IMR-90 (cell line): ENCODE measurements at regions not wholly inside any gene's neighbourhood (a gene's known extent, or its start where the extent isn't known, plus 50 kb on each side); places are given as distances from the start of the nearest gene placed in this dataset.
A peak's percentile ranks its signal among the peaks of the same experiment; 100 is the strongest.

Experiments used
- ATAC-seq: fragments of 200-7000 bp; cut with Tn5 transposase; 2 replicates; pipeline ENCODE4 v1.9.1; 2020; ENCODE audit warnings: low read depth, mild to moderate bottlenecking, moderate library complexity
- BruUV-seq: library from RNA; stranded (reverse); fragments of 400-500 nt; replicated peaks from 2 replicates; lab custom pipeline; 2021; lab: Mats Ljungman, UMichigan
- CTCF ChIA-PET: fragments of 300-600 bp; formaldehyde crosslinking; extraction: SDS; loops from one replicate; lab custom pipeline; 2021; ENCODE audit warnings: antibody characterized with exemption; lab: Yijun Ruan, JAX
- POLR2A ChIA-PET: fragments of 300-600 bp; sonication (Branson Sonifier 250); formaldehyde crosslinking; loops from one replicate; lab custom pipeline; 2022; ENCODE audit warnings: antibody characterized with exemption; ENCODE audit not compliant: unreplicated experiment; lab: Charles Lee
- DNase-seq: peaks from one replicate; pipeline ENCODE4 v3.0.0; 2013
- H2AFZ ChIP-seq: replicated peaks from 2 replicates; pipeline ENCODE3; 2013; ENCODE audit warnings: low read length, mild to moderate bottlenecking; ENCODE audit not compliant: poor library complexity
- H2AK5ac ChIP-seq: 2 replicates; pipeline ENCODE4 v1.6.1; 2013; ENCODE audit warnings: low read depth, low read length, inconsistent platforms
- H2AK9ac ChIP-seq: replicated peaks from 2 replicates; pipeline ENCODE3; 2013; ENCODE audit warnings: mild to moderate bottlenecking, low read depth, low read length, moderate library complexity; ENCODE audit not compliant: poor library complexity
- H2BK120ac ChIP-seq: 2 replicates; pipeline ENCODE4 v1.6.1; 2013; ENCODE audit warnings: low read depth, low read length, inconsistent platforms
- H2BK15ac ChIP-seq: 3 replicates; pipeline ENCODE4 v1.6.1; 2013; ENCODE audit warnings: low read depth, low read length, inconsistent platforms
- H2BK20ac ChIP-seq: 2 replicates; pipeline ENCODE4 v1.6.1; 2013; ENCODE audit warnings: low read depth, mild to moderate bottlenecking, inconsistent platforms, low read length, moderate library complexity
- H2BK5ac ChIP-seq: 2 replicates; pipeline ENCODE4 v1.6.1; 2013; ENCODE audit warnings: mild to moderate bottlenecking, low read depth, low read length, inconsistent platforms; ENCODE audit not compliant: poor library complexity, severe bottlenecking
- H3K14ac ChIP-seq: replicated peaks from 2 replicates; pipeline ENCODE4 v1.6.1; 2013; ENCODE audit warnings: low read depth, low read length, inconsistent platforms
- H3K18ac ChIP-seq: 2 replicates; pipeline ENCODE4 v1.6.1; 2013; ENCODE audit warnings: low read depth, low read length, control low read depth
- H3K23ac ChIP-seq: 2 replicates; pipeline ENCODE4 v1.6.1; 2013; ENCODE audit warnings: low read depth, low read length, inconsistent platforms
- H3K27ac ChIP-seq: 2 replicates; pipeline ENCODE4 v1.5.1; 2013; ENCODE audit warnings: mild to moderate bottlenecking, control low read depth, low read length; ENCODE audit not compliant: insufficient read depth
- H3K27me3 ChIP-seq: 2 replicates; pipeline ENCODE4 v1.6.1; 2013; ENCODE audit warnings: low read length; ENCODE audit not compliant: control insufficient read depth, insufficient read depth
- H3K36me3 ChIP-seq: 2 replicates; pipeline ENCODE4 v1.6.1; 2013; ENCODE audit warnings: low read length, mixed read lengths; ENCODE audit not compliant: control insufficient read depth, insufficient read depth
- H3K4ac ChIP-seq: 2 replicates; pipeline ENCODE4 v1.6.1; 2013; ENCODE audit warnings: low read depth, low read length, inconsistent platforms
- H3K4me1 ChIP-seq: 2 replicates; pipeline ENCODE4 v1.6.1; 2013; ENCODE audit warnings: low read length, mixed read lengths; ENCODE audit not compliant: control insufficient read depth, insufficient read depth
- H3K4me2 ChIP-seq: 2 replicates; pipeline ENCODE4 v1.6.1; 2013; ENCODE audit warnings: low read depth, mild to moderate bottlenecking, control low read depth, low read length, moderate library complexity
- H3K4me3 ChIP-seq: 2 replicates; pipeline ENCODE4 v1.5.1; 2013; ENCODE audit warnings: low read depth, mild to moderate bottlenecking, control low read depth, low read length, moderate library complexity; ENCODE audit not compliant: insufficient read depth
- H3K56ac ChIP-seq: 2 replicates; pipeline ENCODE4 v1.6.1; 2013; ENCODE audit warnings: low read length, inconsistent platforms; ENCODE audit not compliant: insufficient read depth; ENCODE audit errors: extremely low read depth
- H3K79me1 ChIP-seq, 2 experiments: 2 replicates each; pipeline ENCODE4 v1.6.1; 2013; ENCODE audit warnings: low read length in 2 of 2, inconsistent platforms in 1 of 2, low read depth in 1 of 2
- H3K9ac ChIP-seq: 2 replicates; pipeline ENCODE4 v1.6.1; 2013; ENCODE audit warnings: low read depth, low read length, control low read depth
- H3K9me1 ChIP-seq: 2 replicates; pipeline ENCODE4 v1.6.1; 2013; ENCODE audit warnings: low read length, inconsistent platforms; ENCODE audit not compliant: insufficient read depth
- H3K9me3 ChIP-seq: 2 replicates; pipeline ENCODE4 v1.6.1; 2013; ENCODE audit warnings: low read length; ENCODE audit not compliant: control insufficient read depth, insufficient read depth
- H4K20me1 ChIP-seq: 2 replicates; pipeline ENCODE4 v1.6.1; 2013; ENCODE audit warnings: low read length, inconsistent platforms; ENCODE audit not compliant: insufficient read depth
- H4K5ac ChIP-seq: 2 replicates; pipeline ENCODE4 v1.6.1; 2013; ENCODE audit warnings: mild to moderate bottlenecking, low read depth, low read length, control low read depth
- H4K8ac ChIP-seq, 2 experiments: 2 replicates each; pipeline ENCODE4 v1.6.1; 2013; ENCODE audit warnings: low read depth in 2 of 2, low read length in 2 of 2, control low read depth in 1 of 2, inconsistent platforms in 1 of 2
- H4K91ac ChIP-seq: 2 replicates; pipeline ENCODE4 v1.6.1; 2013; ENCODE audit warnings: low read depth, low read length, inconsistent platforms; ENCODE audit not compliant: insufficient read depth
- BHLHE40 ChIP-seq: fragments of 150-350 bp; IDR thresholded peaks from 2 replicates; pipeline ENCODE4 v1.6.1; 2016; ENCODE audit warnings: mild to moderate bottlenecking, low read depth, low read length
- CEBPB ChIP-seq: IDR thresholded peaks from 2 replicates; pipeline ENCODE4 v1.6.1; 2012; ENCODE audit warnings: low read depth, low read length, improper control_type of control experiment
- CHD1 ChIP-seq: IDR thresholded peaks from 2 replicates; pipeline ENCODE4 v1.6.1; 2012; ENCODE audit warnings: low read depth, low read length, improper control_type of control experiment
- ELK1 ChIP-seq: fragments of 150-350 bp; IDR thresholded peaks from 2 replicates; pipeline ENCODE4 v1.6.1; 2016; ENCODE audit warnings: low read depth, mild to moderate bottlenecking, low read length, moderate library complexity, borderline replicate concordance
- FOS ChIP-seq: fragments of 150-350 bp; IDR thresholded peaks from 2 replicates; pipeline ENCODE4 v1.6.1; 2016; ENCODE audit warnings: low read depth, low read length
- MAFK ChIP-seq: IDR thresholded peaks from 2 replicates; pipeline ENCODE4 v1.6.1; 2012; ENCODE audit warnings: low read depth, low read length, improper control_type of control experiment
- MAZ ChIP-seq: IDR thresholded peaks from 2 replicates; pipeline ENCODE4 v1.6.1; 2012; ENCODE audit warnings: low read depth, mild to moderate bottlenecking, low read length, improper control_type of control experiment, moderate library complexity, borderline replicate concordance
- MXI1 ChIP-seq: IDR thresholded peaks from 2 replicates; pipeline ENCODE4 v1.6.1; 2012; ENCODE audit warnings: low read depth, mild to moderate bottlenecking, low read length, moderate library complexity, borderline replicate concordance
- NFE2L2 ChIP-seq: fragments of 150-350 bp; IDR thresholded peaks from 2 replicates; pipeline ENCODE4 v1.6.1; 2016; ENCODE audit warnings: low read depth, mild to moderate bottlenecking, low read length
- POLR2A ChIP-seq: IDR thresholded peaks from 2 replicates; pipeline ENCODE4 v1.6.1; 2012; ENCODE audit warnings: mild to moderate bottlenecking, low read depth, low read length
- RAD21 ChIP-seq: IDR thresholded peaks from 2 replicates; pipeline ENCODE4 v1.6.1; 2012; ENCODE audit warnings: low read length, improper control_type of control experiment
- RCOR1 ChIP-seq: IDR thresholded peaks from 2 replicates; pipeline ENCODE4 v1.6.1; 2012; ENCODE audit warnings: mild to moderate bottlenecking, low read length, improper control_type of control experiment; ENCODE audit not compliant: insufficient replicate concordance
- RFX5 ChIP-seq: IDR thresholded peaks from 2 replicates; pipeline ENCODE4 v1.8.0; 2012; ENCODE audit warnings: low read depth, mild to moderate bottlenecking, low read length, moderate library complexity
- SMC3 ChIP-seq: fragments of 150-350 bp; IDR thresholded peaks from 2 replicates; pipeline ENCODE4 v1.6.1; 2016; ENCODE audit warnings: low read depth, mild to moderate bottlenecking, antibody characterized with exemption, low read length, moderate library complexity
- USF2 ChIP-seq: fragments of 150-350 bp; IDR thresholded peaks from 2 replicates; pipeline ENCODE4 v1.6.1; 2017; ENCODE audit warnings: mild to moderate bottlenecking, antibody characterized with exemption, low read length, low read depth
- WGBS, 2 experiments: methylation state at CpG; one replicate each; pipeline versions ENCODE4 v1.1.5 to v1.1.7; 2013; ENCODE audit warnings: missing lambda C conversion rate in 2 of 2; ENCODE audit not compliant: insufficient read length in 1 of 2; ENCODE audit errors: extremely low coverage in 2 of 2; 5-methylcytosine and 5-hydroxymethylcytosine counted together
- dilution Hi-C: fragments of 300-500 bp; cut with HindIII; formaldehyde crosslinking; loops from one replicate; pipeline ENCODE4 v1.14.3; 2018; ENCODE audit warnings: low sequenced_read_pairs; ENCODE audit not compliant: unreplicated experiment
- in situ Hi-C: fragments of 300-500 bp; cut with MboI; formaldehyde crosslinking; loops from 3 replicates; pipeline ENCODE4 v1.14.3; 2019; ENCODE audit warnings: low sequenced_read_pairs, inconsistent platforms, mixed read lengths
- intact Hi-C: fragments of 100-400 bp; cut with micrococcal nuclease; formaldehyde crosslinking; loops from 2 replicates; pipeline ENCODE4 v1.10.0; 2022
- TF ChIP-seq, protein P1 (sequence below): conservative IDR thresholded peaks from 2 replicates; pipeline ENCODE4 v1.5.1; 2012; ENCODE audit warnings: mild to moderate bottlenecking, low read depth, low read length, improper control_type of control experiment

DNA sequence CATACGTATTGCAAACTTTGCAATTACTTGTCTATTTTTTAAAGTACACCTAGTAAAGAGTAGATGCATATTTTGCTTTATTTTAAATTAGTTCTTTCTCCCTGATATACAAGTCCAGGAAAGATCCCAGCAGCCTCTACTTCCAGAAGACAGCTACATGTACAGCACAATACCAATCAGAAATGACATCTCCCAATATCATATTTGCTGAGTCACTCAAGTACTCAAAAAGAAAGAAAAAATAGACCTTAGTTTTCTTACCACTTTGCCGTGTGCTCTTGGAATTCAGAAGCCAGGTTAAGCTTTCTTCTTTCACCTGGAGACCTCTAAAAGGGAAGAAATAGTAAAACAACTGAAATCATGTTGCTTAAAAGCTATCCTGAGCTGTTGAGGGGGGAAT lies 412.6 kb upstream of the RUNX1 start:
- intact Hi-C loops: no loop called here
- no peak overlapping the region for H4K91ac ChIP-seq
- no peak overlapping the region for H2BK15ac ChIP-seq
- H4K20me1 ChIP-seq: no peaks in the 10 kb centered on the region
- DNase-seq: no peak
- CTCF ChIA-PET: no interaction called here
- H3K4ac ChIP-seq: no peak overlapping the region
- H3K23ac ChIP-seq: no peak overlapping the region
- no peak overlapping the region for H4K5ac ChIP-seq
- no peak overlapping the region for H2AFZ ChIP-seq
- H4K8ac ChIP-seq: no peak overlapping the region
- no peaks in the 10 kb centered on the region for H3K79me1 ChIP-seq
- dilution Hi-C loops: no loop called here
- in situ Hi-C loops: no loop called here
- H3K9me1 ChIP-seq: no peaks in the 10 kb centered on the region
- BruUV-seq: no TSS peak
- no peaks in the 10 kb centered on the region for H3K27me3 ChIP-seq
- no peak overlapping the region for H2AK5ac ChIP-seq
- H3K9me3 ChIP-seq: no peaks in the 10 kb centered on the region
- H3K14ac ChIP-seq: no peak overlapping the region
- POLR2A ChIA-PET: interaction anchor here (0.6 kb wide), 1 partner anchor 534 kb away, joined by 3 read pairs; no protein-coding TSS in a partner anchor
- no peak overlapping the region for H2BK120ac ChIP-seq
- H2BK20ac ChIP-seq: no peak overlapping the region
- no peak for ATAC-seq
- H3K36me3 ChIP-seq: no peaks in the 10 kb centered on the region
- H2AK9ac ChIP-seq: no peak overlapping the region
- H3K4me1 ChIP-seq: no peaks in the 10 kb centered on the region
- no CpG with 5 or more reads among the region's 2 CpGs for WGBS, 2 experiments
- no peak overlapping the region for H3K4me3 ChIP-seq
- H3K27ac ChIP-seq: no peak overlapping the region
- TF ChIP-seq SMC3: no peak
- no peak for TF ChIP-seq FOS
- TF ChIP-seq MAFK: 0 out of 2 replicates have a peak, but pooled peaks have one; percentile 7
- no peak for TF ChIP-seq RAD21
- TF ChIP-seq, protein P1, sequence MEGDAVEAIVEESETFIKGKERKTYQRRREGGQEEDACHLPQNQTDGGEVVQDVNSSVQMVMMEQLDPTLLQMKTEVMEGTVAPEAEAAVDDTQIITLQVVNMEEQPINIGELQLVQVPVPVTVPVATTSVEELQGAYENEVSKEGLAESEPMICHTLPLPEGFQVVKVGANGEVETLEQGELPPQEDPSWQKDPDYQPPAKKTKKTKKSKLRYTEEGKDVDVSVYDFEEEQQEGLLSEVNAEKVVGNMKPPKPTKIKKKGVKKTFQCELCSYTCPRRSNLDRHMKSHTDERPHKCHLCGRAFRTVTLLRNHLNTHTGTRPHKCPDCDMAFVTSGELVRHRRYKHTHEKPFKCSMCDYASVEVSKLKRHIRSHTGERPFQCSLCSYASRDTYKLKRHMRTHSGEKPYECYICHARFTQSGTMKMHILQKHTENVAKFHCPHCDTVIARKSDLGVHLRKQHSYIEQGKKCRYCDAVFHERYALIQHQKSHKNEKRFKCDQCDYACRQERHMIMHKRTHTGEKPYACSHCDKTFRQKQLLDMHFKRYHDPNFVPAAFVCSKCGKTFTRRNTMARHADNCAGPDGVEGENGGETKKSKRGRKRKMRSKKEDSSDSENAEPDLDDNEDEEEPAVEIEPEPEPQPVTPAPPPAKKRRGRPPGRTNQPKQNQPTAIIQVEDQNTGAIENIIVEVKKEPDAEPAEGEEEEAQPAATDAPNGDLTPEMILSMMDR: no peak
- no peak for TF ChIP-seq RFX5
- no peak for TF ChIP-seq MXI1
- no peak for TF ChIP-seq USF2
- no peak for TF ChIP-seq ELK1
- TF ChIP-seq NFE2L2: peak; percentile 91
- no peak for TF ChIP-seq CEBPB
- no peak for TF ChIP-seq BHLHE40
- TF ChIP-seq CHD1: no peak
- TF ChIP-seq MAZ: no peak
- no peak for TF ChIP-seq RCOR1
- no peak for TF ChIP-seq POLR2A
- no peak overlapping the region for H3K4me2 ChIP-seq
- no peak overlapping the region for H2BK5ac ChIP-seq
- no peak overlapping the region for H3K56ac ChIP-seq
- no peak overlapping the region for H3K9ac ChIP-seq
- no peak overlapping the region for H3K18ac ChIP-seq
